Thoracic aorta (tissue), 2 donors: ENCODE measurements at regions not wholly inside any gene's neighbourhood (a gene's known extent, or its start where the extent isn't known, plus 50 kb on each side); places are given as distances from the start of the nearest gene placed in this dataset.

Source experiments
- ATAC-seq: fragments of 150-250 bp; one replicate; pipeline ENCODE4 v1.8.0; 2017; ENCODE audit warnings: low read depth; ENCODE audit not compliant: insufficient number of reproducible peaks, low FRiP score
- DNase-seq: peaks from one replicate; pipeline ENCODE4 v3.0.0-alpha.2; 2020; ENCODE audit warnings: low spot score
- H3K27ac ChIP-seq, 2 donors: fragments of 200-600 bp; sonication (generic); 1 replicate in 1 of 2; 2 replicates in 1 of 2; pipeline ENCODE4 v1.5.1; 2016; ENCODE audit warnings: mild to moderate bottlenecking in 2 of 2, moderate library complexity in 2 of 2
- H3K27me3 ChIP-seq: fragments of 200-600 bp; sonication (generic); replicated peaks from 2 replicates; pipeline ENCODE4 v1.6.0; 2016; ENCODE audit warnings: mild to moderate bottlenecking; ENCODE audit not compliant: insufficient read depth
- H3K36me3 ChIP-seq: fragments of 200-600 bp; sonication (generic); one replicate; pipeline ENCODE4 v1.5.1; 2016
- H3K4me1 ChIP-seq, 2 donors: fragments of 200-600 bp; sonication (generic); 1 replicate in 1 of 2; 2 replicates in 1 of 2; pipeline versions ENCODE4 v1.5.1 to v1.6.0; 2016; ENCODE audit warnings: low read depth in 2 of 2, mild to moderate bottlenecking in 1 of 2; ENCODE audit not compliant: control insufficient read depth in 1 of 2
- H3K4me3 ChIP-seq: fragments of 200-600 bp; sonication (generic); 2 replicates; pipeline ENCODE4 v1.5.1; 2016; ENCODE audit warnings: mild to moderate bottlenecking
- H3K9me3 ChIP-seq: fragments of 200-600 bp; sonication (generic); 2 replicates; pipeline ENCODE4 v1.5.1; 2016
- CTCF ChIP-seq: fragments of 200-600 bp; sonication (generic); IDR thresholded peaks from one replicate; pipeline ENCODE4 v1.5.1; 2019; ENCODE audit warnings: antibody characterized with exemption

DNA sequence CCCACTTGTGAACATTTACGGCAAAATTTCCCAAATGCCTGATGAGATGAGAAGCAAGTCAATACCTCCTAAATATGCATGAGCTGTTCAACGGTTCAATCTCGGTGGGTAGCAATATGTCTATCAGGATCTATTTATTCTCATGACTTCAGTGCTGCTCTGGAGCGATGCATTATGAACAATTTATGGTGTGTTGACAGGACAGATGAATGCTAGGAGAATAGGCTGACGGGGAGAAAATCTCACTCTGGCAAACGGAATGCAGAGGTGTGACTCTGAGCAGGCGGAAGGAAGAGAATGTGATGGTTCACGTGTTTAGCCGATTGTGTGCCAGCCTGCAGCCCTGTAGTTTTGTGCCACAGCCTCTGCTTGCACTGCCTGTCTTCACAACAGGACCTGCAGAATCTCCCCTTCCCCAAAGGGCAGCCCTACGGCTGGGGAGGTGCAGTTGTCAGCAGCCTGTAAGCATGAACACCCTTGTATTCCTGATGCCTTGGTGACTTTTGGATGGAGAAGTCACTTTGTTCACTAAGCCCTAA, 345.2 kb downstream of the PHKB start:
- no peak overlapping the region for H3K27ac ChIP-seq
- TF ChIP-seq CTCF: no peak
- no peaks in the 10 kb centered on the region for H3K36me3 ChIP-seq
- no peak for DNase-seq
- H3K4me1 ChIP-seq: no peaks in the 10 kb centered on the region
- H3K4me3 ChIP-seq: no peak overlapping the region
- H3K9me3 ChIP-seq: no peaks in the 10 kb centered on the region
- no peaks in the 10 kb centered on the region for H3K27me3 ChIP-seq
- ATAC-seq: no peak

- ATAC-seq (no peak), DNase-seq (no peak)
- H3K4me3 ChIP-seq: no peak overlapping the region
- no peaks in the 10 kb centered on the region for H3K27me3 ChIP-seq
- H3K4me1 ChIP-seq: no peaks in the 10 kb centered on the region
- no peak overlapping the region for H3K27ac ChIP-seq
- H3K36me3 ChIP-seq: no peaks in the 10 kb centered on the region
- H3K9me3 ChIP-seq: no peaks in the 10 kb centered on the region
- no peak for TF ChIP-seq CTCF
Observed at GRCh38 chr16:47787696-47788095, 326.6 kb downstream of the PHKB start.

DNA sequence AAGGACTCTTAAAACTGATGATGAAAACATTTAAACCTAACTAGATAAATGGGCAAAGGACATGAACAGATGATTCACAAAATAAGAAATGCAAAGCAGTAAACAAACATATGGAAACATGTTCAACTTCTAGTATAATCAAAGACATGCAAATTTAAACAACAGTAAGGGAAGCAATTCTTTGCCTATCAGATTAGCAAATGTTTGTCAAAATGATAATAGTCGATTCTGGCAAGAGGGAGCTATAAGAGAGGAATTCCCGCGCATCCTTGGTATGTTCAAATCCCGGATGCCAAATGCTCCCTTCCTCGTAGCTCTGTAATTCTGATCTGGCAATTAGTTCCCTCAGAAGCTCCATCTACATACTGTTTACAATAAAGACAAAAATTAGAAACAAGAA, 320.5 kb downstream of the PHKB start:
- Histone ChIP-seq H3K9me3 (no peaks in the 10 kb centered on the region), H3K4me3 (no peak overlapping the region), H3K27ac (no peak overlapping the region), H3K36me3 (no peaks in the 10 kb centered on the region), H3K4me1 (no peaks in the 10 kb centered on the region), H3K27me3 (no peaks in the 10 kb centered on the region)
- ATAC-seq: no peak
- no peak for DNase-seq
- no peak for TF ChIP-seq CTCF

- H3K9me3 ChIP-seq: no peaks in the 10 kb centered on the region
- no peaks in the 10 kb centered on the region for H3K36me3 ChIP-seq
- H3K4me3 ChIP-seq: no peak overlapping the region
- ATAC-seq (no peak), DNase-seq (no peak)
- no peaks in the 10 kb centered on the region for H3K27me3 ChIP-seq
- TF ChIP-seq CTCF: no peak
- no peaks in the 10 kb centered on the region for H3K4me1 ChIP-seq
- no peak overlapping the region for H3K27ac ChIP-seq
Observed at GRCh38 chr16:47780213-47780875, 319.2 kb downstream of the PHKB start.

GRCh38 chr16:47779201-47780016, 318.3 kb downstream of the PHKB start:
- Histone ChIP-seq H3K4me3 (peak overlapping the region; percentile 61), H3K4me1 (no peaks in the 10 kb centered on the region), H3K36me3 (no peaks in the 10 kb centered on the region), H3K27me3 (no peaks in the 10 kb centered on the region), H3K27ac (no peak overlapping the region), H3K9me3 (no peaks in the 10 kb centered on the region)
- ATAC-seq: no peak
- no peak for TF ChIP-seq CTCF
- no peak for DNase-seq
